ENCODE measurements at regions not wholly inside any gene's neighbourhood (a gene's known extent, or its start where the extent isn't known, plus 50 kb on each side); places are given as distances from the start of the nearest gene placed in this dataset.

DNA sequence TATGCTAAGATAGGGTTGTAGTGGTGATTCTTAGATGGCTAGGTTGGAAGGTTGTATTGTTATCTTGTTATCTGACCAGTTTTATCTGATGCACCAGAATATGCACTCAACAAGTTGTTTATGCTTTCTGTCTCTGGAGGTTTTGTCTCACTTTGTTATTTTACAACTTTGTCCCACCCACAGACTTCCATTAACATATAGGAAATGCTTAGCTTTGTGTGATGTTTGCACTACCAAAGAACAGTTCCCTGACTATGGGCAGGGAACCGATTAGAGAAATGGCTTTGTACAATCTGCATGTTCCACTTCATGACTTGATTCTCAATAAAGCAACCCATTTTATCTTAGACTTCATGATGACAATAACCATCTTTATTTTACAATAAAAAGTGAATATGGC lies 160.6 kb upstream of the CDH20 start:
- TF ChIP-seq, protein P1, sequence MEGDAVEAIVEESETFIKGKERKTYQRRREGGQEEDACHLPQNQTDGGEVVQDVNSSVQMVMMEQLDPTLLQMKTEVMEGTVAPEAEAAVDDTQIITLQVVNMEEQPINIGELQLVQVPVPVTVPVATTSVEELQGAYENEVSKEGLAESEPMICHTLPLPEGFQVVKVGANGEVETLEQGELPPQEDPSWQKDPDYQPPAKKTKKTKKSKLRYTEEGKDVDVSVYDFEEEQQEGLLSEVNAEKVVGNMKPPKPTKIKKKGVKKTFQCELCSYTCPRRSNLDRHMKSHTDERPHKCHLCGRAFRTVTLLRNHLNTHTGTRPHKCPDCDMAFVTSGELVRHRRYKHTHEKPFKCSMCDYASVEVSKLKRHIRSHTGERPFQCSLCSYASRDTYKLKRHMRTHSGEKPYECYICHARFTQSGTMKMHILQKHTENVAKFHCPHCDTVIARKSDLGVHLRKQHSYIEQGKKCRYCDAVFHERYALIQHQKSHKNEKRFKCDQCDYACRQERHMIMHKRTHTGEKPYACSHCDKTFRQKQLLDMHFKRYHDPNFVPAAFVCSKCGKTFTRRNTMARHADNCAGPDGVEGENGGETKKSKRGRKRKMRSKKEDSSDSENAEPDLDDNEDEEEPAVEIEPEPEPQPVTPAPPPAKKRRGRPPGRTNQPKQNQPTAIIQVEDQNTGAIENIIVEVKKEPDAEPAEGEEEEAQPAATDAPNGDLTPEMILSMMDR (IDR thresholded peaks at IDR 0.05): no peak
- TF ChIP-seq POLR2A (IDR thresholded peaks at IDR 0.05): no peak

All from Peyer's patch (tissue), 4 donors.